ENCODE measurements at regions not wholly inside any gene's neighbourhood (a gene's known extent, or its start where the extent isn't known, plus 50 kb on each side); places are given as distances from the start of the nearest gene placed in this dataset.

- no peaks in the 10 kb centered on the region for H3K4me1 Mint-ChIP-seq
- no peak overlapping the region for H3K27ac Mint-ChIP-seq
- peaks cover 24% of the 10 kb centered on the region for H3K9me3 Mint-ChIP-seq
- ChIA-PET POLR2A (no interaction called here), CTCF (no interaction called here)
- ATAC-seq, result no peak
- H3K36me3 Mint-ChIP-seq, result peaks cover 12% of the 10 kb centered on the region
- TF ChIP-seq FOXK1 (CRISPR knock-in tag; IDR thresholded peaks at IDR 0.05), result no peak
- TF ChIP-seq ZNF423 (CRISPR knock-in tag; IDR thresholded peaks at IDR 0.05), result no peak
- no peak for TF ChIP-seq ZNF232 (CRISPR knock-in tag; IDR thresholded peaks at IDR 0.05)
- TF ChIP-seq MXD4 (CRISPR knock-in tag; IDR thresholded peaks at IDR 0.05; ENCODE audit: borderline replicate concordance), result no peak
- no peak for TF ChIP-seq TCF7 (CRISPR knock-in tag; IDR thresholded peaks at IDR 0.05; ENCODE audit: low read depth)
- TF ChIP-seq SMAD3 (CRISPR knock-in tag; IDR thresholded peaks at IDR 0.05; ENCODE audit: borderline replicate concordance), result no peak
- no peak for TF ChIP-seq SOX15 (CRISPR knock-in tag; IDR thresholded peaks at IDR 0.05)
- TF ChIP-seq, protein P1, sequence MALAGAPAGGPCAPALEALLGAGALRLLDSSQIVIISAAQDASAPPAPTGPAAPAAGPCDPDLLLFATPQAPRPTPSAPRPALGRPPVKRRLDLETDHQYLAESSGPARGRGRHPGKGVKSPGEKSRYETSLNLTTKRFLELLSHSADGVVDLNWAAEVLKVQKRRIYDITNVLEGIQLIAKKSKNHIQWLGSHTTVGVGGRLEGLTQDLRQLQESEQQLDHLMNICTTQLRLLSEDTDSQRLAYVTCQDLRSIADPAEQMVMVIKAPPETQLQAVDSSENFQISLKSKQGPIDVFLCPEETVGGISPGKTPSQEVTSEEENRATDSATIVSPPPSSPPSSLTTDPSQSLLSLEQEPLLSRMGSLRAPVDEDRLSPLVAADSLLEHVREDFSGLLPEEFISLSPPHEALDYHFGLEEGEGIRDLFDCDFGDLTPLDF (CRISPR knock-in tag; IDR thresholded peaks at IDR 0.05), result no peak
- no peak for TF ChIP-seq ZNF512 (CRISPR knock-in tag; IDR thresholded peaks at IDR 0.05; ENCODE audit: borderline replicate concordance)
- no peak for TF ChIP-seq NFE2L1 (CRISPR knock-in tag; IDR thresholded peaks at IDR 0.05)
- no peak for TF ChIP-seq HMGA2 (CRISPR knock-in tag; IDR thresholded peaks at IDR 0.05)
- no peak for TF ChIP-seq TEAD4 (CRISPR knock-in tag; IDR thresholded peaks at IDR 0.05)
- TF ChIP-seq, protein P2, sequence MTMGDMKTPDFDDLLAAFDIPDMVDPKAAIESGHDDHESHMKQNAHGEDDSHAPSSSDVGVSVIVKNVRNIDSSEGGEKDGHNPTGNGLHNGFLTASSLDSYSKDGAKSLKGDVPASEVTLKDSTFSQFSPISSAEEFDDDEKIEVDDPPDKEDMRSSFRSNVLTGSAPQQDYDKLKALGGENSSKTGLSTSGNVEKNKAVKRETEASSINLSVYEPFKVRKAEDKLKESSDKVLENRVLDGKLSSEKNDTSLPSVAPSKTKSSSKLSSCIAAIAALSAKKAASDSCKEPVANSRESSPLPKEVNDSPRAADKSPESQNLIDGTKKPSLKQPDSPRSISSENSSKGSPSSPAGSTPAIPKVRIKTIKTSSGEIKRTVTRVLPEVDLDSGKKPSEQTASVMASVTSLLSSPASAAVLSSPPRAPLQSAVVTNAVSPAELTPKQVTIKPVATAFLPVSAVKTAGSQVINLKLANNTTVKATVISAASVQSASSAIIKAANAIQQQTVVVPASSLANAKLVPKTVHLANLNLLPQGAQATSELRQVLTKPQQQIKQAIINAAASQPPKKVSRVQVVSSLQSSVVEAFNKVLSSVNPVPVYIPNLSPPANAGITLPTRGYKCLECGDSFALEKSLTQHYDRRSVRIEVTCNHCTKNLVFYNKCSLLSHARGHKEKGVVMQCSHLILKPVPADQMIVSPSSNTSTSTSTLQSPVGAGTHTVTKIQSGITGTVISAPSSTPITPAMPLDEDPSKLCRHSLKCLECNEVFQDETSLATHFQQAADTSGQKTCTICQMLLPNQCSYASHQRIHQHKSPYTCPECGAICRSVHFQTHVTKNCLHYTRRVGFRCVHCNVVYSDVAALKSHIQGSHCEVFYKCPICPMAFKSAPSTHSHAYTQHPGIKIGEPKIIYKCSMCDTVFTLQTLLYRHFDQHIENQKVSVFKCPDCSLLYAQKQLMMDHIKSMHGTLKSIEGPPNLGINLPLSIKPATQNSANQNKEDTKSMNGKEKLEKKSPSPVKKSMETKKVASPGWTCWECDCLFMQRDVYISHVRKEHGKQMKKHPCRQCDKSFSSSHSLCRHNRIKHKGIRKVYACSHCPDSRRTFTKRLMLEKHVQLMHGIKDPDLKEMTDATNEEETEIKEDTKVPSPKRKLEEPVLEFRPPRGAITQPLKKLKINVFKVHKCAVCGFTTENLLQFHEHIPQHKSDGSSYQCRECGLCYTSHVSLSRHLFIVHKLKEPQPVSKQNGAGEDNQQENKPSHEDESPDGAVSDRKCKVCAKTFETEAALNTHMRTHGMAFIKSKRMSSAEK (CRISPR knock-in tag; IDR thresholded peaks at IDR 0.05; ENCODE audit: borderline replicate concordance), result no peak
- TF ChIP-seq AR (CRISPR knock-in tag; IDR thresholded peaks at IDR 0.05), result no peak
- no peak overlapping the region for H3K4me3 Mint-ChIP-seq
- DNase-seq (ENCODE audit: low spot score), result no peak
- no peaks in the 10 kb centered on the region for H3K27me3 Mint-ChIP-seq (ENCODE audit: low read depth)
Measured at GRCh38 chr1:60374537-60374936, 301.0 kb upstream of the C1orf87 start.

DNA sequence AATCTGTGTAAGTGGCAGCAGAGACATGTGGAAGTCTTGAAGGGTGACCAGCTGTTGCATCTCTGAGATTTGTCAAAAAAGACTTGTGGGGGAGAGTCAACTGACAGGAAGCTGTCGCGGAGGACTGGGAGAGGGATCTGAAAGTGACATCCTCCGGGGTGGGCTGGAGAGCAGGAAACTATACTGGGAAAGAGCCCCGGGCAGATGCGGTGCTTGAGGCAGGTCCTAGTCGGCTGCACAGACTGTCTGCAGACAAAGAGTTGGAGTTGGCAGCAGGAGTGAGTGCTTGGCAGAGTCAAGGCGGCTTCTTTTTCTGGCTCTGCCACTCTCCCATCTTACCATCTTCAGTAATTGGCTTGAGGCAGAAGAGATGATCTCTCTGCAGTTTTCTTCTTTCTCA, 294.0 kb upstream of the C1orf87 start:
- Mint-ChIP-seq H3K9me3 (peaks cover 19% of the 10 kb centered on the region), H3K4me3 (no peak overlapping the region), H3K27ac (no peak overlapping the region), H3K4me1 (no peaks in the 10 kb centered on the region), H3K27me3 (ENCODE audit: low read depth) (no peaks in the 10 kb centered on the region; the same call in 1 of the 2 replicates), H3K36me3 (peaks cover 11% of the 10 kb centered on the region)
- ChIA-PET CTCF (interaction anchor here (1.1 kb wide), 1 partner anchor 398 kb away, joined by 3 read pairs; no protein-coding TSS in a partner anchor), POLR2A (no interaction called here)
- ATAC-seq (peak; percentile 81), DNase-seq (ENCODE audit: low spot score) (peak; percentile 16)
- TF ChIP-seq KAT7 (CRISPR knock-in tag; IDR thresholded peaks at IDR 0.05; ENCODE audit: borderline replicate concordance), result no peak
- TF ChIP-seq, protein P3, sequence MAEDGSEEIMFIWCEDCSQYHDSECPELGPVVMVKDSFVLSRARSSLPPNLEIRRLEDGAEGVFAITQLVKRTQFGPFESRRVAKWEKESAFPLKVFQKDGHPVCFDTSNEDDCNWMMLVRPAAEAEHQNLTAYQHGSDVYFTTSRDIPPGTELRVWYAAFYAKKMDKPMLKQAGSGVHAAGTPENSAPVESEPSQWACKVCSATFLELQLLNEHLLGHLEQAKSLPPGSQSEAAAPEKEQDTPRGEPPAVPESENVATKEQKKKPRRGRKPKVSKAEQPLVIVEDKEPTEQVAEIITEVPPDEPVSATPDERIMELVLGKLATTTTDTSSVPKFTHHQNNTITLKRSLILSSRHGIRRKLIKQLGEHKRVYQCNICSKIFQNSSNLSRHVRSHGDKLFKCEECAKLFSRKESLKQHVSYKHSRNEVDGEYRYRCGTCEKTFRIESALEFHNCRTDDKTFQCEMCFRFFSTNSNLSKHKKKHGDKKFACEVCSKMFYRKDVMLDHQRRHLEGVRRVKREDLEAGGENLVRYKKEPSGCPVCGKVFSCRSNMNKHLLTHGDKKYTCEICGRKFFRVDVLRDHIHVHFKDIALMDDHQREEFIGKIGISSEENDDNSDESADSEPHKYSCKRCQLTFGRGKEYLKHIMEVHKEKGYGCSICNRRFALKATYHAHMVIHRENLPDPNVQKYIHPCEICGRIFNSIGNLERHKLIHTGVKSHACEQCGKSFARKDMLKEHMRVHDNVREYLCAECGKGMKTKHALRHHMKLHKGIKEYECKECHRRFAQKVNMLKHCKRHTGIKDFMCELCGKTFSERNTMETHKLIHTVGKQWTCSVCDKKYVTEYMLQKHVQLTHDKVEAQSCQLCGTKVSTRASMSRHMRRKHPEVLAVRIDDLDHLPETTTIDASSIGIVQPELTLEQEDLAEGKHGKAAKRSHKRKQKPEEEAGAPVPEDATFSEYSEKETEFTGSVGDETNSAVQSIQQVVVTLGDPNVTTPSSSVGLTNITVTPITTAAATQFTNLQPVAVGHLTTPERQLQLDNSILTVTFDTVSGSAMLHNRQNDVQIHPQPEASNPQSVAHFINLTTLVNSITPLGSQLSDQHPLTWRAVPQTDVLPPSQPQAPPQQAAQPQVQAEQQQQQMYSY (CRISPR knock-in tag; IDR thresholded peaks at IDR 0.05), result no peak
- no peak for TF ChIP-seq NFATC4 (CRISPR knock-in tag; IDR thresholded peaks at IDR 0.05)
- no peak for TF ChIP-seq JUN (CRISPR knock-in tag; IDR thresholded peaks at IDR 0.05)
- no peak for TF ChIP-seq CREB1 (CRISPR knock-in tag; IDR thresholded peaks at IDR 0.05)
- no peak for TF ChIP-seq CREM (CRISPR knock-in tag; IDR thresholded peaks at IDR 0.05)
